EH (cell line): ENCODE measurements at regions not wholly inside any gene's neighbourhood (a gene's known extent, or its start where the extent isn't known, plus 50 kb on each side); places are given as distances from the start of the nearest gene placed in this dataset.

Experiments
- DNase-seq: peaks from one replicate; pipeline ENCODE4 v3.0.0-alpha.2; 2015; ENCODE audit warnings: low read depth

DNA sequence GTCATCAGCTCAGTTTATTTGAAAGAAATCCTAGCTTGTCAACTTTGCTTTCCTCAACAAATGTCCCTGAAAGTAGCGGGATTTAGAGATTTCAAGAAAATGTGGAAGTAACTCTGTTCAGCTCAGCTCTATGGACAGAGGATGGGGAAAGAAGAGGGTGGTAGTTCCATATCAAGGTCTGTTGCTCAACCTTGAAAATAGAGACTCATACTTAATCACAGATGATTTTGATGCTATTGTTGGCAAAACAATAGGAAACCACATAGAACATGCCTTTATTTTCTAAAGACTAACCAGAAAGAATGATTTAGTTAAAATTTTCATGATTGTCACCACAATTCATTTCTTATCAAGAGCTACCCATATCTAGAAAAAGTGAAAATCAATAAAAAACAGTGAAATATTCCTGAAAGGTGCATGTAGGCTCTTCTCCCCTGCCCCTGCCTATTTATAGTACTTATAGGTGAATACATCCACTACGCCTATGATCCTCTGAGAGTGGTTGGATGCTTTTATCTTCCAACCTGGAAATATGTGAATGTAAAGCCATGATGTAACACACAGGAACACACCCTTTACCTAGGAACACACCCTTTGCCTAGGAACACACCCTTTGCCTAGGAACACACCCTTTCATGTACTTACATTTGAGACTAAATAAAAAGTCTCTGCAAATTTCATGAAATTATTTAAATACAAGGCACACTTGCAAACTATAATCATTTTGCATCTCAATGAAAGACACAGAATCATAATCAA is 65.8 kb downstream of the ETAA1 start:
- no peak for DNase-seq

DNA sequence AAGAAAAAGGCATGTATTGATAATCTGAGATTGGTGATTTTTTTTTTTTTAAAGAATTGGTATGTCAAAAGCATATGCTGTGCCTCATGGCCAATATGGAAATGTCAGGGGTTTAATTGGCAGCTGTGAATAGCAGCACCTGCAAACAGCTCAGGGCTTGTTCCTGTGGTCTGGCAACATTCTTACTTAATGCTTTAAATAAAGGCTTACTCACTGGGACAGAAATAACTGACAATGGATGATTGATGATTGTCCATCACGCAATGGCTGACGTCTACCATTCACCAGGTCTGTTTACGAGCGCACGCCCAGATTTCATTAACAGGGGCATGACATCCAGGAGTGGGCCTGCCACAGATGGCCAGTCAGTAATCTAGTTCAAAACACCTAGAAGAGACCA is 66.7 kb downstream of the ETAA1 start:
- no peak for DNase-seq

DNA sequence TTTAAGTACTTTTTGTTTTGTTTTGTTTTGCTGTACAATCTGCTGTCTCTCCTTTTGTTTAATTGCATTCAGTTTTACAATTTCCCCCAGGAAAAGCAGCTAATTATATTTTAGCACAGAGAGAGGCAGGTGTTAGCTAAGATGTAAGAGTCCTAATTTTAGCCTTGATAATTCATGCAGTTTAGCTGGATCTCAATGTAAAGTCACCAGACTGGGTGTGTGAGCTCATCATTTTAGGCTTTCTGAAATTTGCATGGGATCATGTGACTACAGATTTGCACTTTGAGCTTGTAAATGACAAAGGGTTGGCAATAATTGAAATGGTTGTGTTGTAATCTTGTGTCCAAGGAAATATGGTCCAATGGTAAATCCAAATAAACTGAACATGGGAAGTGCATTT is 68.5 kb downstream of the ETAA1 start:
- DNase-seq: no peak

DNA sequence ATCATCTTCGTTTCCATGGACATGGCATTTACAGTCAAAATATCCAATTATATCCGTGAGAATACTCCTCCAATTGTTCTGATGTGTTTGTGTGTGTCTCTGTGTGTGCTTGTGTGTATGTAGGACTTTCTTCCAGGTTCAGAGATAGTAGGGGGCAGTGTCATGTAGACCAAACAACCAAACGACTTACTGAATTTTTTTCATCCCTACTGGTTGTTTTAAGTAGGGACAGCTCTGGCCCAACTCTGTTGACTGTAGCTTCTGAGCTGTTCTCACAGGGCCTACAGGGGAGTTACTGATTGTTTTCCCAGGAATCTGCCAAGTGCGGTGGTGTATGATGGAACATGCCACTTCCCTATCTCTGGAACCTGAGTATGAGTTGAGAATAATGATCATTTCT is 69.6 kb downstream of the ETAA1 start:
- DNase-seq: no peak

DNA sequence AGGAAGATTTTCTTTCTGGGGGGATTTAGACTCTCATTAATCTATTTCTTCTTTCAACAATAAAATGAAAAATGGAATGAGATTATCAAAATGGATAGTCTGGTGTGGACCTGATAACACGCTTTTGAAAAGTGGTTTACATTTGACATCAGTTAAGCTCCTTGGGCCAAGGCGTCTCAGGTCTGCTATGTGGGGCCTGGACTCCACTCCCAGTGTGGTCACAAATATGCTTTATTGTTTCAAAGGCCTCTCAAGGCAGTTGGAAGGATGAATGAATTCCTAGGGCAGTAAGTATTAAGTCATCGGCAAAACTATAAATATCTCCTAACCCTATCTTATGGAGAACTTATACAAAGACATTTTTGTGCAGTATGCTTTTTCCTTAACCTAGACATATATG is 74.5 kb downstream of the ETAA1 start:
- peak; percentile 33 for DNase-seq

DNA sequence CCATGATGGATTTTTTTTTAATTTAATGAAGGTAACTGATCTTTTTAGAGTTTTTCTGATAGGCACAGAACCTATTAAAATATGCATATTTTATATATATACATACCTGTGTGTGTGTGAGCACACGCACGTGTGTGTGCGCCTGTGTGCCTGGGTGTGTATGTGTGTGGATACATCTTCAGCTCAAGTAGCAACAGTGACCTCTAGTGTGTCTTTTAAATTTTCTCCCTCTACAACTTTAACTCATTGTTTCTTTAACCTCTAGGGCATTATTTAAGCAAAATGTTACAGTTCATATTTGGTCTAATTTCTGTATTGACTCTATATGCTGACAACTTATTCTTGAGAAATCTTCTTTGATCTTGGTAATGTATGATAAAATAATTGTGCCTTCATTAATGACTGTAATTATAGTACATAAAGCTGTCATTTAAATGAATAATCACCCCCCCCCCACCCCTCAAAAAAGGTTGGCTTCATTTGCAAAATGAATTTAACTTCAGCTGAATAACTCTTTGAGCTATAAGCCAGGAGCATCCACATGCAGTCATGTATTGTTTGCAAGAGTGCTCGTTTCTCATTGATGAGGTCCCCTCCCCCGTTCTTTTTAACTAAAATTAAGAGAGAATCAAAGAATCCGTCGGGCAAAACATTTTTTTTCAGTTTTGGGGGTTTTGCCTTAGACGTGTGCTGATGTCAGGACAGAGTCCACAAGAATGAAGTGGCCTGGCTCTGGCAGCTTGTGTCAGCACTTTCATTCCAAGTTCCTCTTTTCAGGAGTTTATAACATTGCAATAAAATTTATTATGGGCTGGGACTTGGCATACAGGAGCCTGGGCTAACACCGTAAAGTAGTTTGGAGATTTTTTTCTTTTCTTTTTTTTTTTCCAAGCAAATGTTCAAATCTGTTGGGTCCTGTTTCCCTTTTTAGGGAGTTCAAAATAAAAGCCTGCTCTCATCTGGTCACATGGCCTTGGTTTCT is 80.0 kb downstream of the ETAA1 start:
- peak; percentile 72 for DNase-seq

DNA sequence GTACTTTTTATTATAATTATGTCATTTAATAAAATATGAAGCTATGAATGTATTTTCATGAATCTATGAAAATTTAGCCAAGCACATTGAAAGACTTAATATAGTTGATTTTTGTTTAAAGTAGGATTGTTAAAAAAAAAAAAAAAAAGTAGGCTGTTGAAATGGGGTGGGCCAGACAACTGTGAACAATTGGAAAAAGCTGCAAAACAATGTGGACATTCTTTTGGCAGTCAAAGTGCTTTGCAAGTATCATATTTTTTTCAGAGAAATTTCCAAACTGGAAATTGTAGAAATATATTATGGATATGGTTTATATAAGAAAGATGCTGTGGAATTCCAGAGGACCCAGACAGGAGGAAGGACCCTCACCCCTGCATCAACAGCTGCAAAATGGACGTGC is 82.1 kb downstream of the ETAA1 start:
- DNase-seq: no peak

DNA sequence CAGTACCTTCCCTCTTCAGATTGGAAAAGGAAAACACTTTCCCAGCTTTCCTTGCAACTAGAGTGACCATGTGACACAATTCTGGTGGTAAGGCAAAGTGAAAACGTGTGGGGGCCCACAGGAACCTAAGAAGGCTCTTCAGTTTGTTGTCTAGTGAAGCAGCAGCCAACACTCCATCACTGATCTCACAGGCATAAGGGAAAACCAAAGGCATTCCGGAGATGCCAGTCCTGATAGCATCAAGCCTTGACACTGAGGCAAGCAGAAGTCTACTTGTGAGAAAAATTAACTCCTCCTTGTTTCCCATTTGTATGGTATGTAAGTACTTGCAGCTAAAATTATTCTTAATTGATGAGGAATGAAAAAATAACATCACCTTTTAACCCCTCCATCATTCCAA is 88.3 kb downstream of the ETAA1 start:
- DNase-seq: peak; percentile 97

DNA sequence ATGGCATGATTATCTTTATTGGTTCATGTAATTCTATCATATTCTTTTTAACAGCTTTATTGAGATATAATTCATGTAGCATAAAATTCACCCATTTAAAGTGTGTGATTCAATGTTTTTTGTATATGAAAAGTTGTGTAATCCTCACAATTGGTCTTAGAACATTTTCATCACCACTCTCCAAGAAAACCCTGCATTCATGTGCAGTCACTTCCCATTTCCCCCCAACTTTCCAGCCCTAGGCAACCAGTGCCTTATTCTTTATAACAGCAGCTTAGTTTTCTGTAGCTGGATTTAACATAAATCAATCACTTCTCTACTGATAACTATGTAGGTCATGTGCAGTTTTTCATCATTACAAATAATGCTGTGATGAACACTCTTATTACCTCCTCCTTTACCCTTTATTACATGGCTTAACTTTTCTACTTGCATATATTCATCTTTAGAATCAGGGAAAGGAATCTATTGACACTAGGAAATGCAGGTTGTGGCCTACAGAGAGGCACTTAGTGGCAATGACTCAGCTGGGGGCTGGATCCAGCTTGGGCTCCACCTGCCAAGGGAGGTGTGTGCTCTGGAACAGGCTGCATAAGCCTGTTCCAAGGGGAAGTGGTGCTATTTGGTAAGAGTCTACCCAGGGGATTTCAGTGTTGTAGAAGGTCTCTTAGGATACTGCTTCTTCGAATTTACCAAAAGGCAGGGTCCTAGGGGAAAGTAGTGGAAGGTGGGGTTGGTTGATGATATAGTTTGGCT is 89.1 kb downstream of the ETAA1 start:
- peak; percentile 44 for DNase-seq

DNA sequence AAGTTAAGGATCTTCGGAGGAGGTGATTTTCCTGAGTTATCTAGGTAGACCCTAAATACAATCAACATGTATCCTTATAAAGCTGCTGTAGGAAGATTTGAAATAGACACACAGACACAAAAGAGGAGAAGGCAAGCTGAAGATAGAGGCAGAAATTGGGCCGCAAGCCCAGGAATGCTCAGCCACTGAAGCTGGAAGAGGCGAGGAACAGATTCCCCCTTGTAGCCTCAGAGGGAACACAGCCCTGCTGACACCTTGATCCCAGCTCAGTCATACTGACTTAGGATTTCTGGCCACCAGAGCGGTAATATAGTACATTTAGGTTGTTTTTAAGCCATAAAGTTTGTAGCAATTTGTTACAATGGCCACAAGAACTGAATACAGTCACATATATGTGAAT is 90.9 kb downstream of the ETAA1 start:
- DNase-seq: no peak

DNA sequence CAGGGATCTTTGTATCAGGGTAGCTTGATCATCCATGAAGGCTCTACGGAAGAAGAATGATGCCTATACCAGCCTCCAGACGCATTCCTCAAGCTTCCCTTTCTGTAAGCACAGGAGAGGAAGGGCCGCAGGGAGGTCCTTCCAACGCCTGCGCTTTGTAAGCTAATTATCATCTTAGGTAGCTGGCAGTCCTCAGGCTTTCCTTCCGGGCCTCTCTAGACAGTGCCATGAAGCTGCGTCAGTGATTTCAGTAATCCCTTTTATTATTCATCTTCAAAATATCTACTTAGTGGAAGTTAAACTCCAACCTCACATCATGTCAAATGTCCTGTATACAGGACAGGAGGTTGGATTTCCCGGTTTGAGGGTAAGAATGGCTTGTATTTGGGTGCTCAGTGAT is 92.3 kb downstream of the ETAA1 start:
- DNase-seq: no peak

DNA sequence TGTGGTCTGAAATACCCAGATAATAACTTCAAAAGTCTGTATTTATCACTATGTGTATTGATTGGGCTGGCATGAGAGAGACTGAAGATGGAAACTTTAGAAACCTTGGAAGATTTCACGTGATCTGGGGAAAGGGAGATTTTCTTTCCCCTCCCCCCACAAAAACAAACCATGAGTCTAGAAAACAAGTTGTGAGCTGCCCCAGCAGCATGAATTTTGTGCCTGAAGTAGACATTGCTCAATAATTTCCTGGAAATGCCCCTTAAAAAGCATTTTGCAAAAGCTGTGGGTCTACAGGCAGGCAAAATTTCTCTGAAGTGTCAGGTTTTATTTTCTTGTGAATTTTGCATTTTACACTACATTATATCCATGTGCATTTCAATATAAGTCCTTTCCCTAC is 101.8 kb downstream of the ETAA1 start:
- no peak for DNase-seq

DNA sequence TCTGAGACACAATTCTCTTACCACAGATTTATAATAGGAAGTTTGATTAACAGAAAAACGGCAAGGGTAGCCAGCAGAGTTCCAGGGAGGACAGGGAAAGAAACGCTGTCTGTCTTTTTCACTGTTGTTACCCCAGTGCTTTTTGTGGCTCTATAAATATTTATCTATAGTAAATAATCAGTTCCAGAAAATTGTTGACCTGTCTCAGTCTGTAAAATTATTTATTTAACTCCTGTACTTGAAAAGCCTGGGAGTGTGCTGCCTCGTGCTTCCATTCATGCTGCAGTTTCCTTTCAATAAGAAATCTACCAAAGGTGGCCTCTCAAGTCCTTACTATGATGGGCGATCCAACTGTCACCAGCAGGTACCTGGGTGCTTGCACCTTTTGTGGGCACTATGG is 102.9 kb downstream of the ETAA1 start:
- no peak for DNase-seq

DNA sequence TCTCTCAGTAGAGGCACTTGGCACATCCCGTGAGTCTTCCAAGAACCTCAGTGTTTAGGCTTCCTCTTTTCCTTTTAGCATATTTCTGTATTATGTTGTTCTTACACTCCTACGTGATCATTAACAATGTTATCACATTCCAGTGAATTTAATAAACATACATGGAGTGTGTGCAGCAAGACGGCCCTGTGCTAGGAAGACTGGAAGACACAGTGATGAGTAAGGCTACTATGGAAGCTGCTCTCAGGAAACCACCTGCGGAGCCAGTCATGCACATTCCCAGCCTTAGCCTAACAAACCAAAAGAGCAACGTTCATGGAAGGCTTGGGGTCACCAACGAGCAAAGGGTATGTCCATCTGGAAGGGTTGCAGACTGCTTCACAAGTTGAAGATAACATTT is 103.4 kb downstream of the ETAA1 start:
- no peak for DNase-seq

DNA sequence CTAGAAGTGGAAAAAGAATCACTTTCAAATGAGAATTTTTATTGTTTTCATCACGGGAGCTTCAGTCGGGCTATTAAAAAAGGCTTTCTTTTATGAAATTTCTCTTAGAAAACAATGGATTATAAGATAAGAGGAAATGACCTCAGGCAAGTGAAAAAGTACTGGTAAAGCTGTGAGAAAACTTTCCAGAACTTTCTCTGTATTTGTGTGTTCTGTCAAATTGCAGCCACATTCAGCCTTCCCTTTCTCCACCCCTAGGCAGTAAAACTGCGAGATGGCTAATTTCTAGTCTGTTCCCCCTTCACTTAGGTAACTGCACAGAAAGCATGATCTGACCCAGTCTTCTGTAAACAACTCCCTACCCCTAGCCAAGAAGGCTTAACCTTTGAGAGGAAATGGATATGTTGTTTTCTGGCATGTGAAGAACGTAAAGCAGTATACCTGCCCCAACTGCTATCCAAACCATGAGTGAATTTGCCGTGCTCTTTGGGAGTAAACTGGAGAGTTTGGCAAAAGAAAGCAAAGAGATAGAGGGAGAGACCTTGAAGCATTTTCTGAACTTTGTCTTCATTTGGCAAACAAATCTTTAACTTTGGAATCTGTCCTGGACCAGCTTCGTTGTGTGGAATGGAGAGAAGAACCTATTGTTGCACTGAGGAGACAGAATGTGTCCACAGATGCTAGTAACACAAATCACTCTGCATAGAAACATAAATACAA is 105.4 kb downstream of the ETAA1 start:
- peak; percentile 41 for DNase-seq

DNA sequence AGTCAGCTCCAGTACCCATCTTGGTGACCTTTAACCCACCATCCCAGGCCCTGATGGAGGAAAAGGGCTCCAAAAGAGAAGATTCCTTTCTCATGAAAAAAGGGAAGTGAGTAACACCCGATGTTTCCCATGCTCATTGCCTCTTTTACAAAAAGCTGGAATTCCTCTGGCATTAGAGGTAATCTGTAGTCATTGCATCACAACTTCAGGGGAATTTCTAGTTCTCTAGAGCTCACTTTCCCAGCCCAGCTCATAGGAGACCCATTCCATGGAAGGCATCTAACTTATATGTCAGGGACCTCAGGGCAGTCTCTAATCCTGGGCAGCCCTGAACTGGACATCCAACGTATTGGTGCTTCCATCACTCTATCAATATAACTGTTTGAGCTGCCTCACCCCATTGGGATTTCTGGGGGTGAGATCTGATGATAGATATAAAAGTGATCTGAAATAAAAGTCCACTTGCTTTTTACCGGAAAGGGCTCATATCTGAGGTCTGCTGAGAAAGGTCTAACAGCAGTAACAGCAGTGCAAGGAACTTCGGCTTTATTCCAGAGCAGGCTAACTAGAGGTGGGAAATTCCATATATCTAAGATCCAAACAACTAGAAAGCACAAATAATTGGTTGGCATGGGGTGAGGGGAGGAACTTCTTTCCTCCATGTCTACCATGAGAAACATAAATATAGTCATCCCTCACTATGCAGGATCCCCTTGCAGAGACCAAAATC is 106.1 kb downstream of the ETAA1 start:
- DNase-seq: peak; percentile 99

DNA sequence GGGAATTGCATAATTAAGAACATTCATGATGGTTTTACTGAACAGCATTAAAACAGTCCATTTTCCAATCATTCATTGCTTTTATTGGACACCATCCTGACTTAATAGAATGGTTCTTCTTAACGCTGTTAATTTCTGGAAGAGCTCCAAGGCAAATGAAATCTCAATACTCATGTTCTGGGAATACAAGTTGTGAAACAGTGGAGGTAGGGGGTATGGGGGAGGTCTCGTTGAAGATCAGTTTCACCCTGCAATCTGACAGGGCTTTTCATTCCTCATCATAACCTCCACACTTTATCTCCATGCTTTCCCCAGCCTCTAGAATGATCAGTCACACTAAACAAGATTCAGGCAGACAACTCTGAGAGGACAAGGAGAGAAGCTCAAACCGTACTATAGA is 113.6 kb downstream of the ETAA1 start:
- DNase-seq: peak; percentile 77

DNA sequence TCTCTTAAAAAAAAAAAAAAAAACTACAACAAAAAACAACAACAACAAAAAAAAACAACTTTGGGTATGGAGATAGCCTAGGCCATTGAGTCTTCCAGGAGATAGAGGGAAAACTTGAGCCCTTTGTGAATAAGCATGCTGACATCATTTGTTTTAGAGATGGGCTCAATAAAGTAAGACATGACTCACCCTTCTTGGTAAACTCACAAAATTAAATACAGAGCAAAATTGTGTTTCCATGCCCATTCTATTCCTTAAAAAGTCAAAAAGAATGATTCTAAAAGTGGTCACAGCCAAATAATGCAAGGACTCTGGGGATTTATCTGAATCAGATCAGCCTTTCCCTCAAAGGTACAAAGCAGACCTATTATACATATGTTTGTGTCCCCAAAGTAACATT is 117.4 kb downstream of the ETAA1 start:
- peak; percentile 85 for DNase-seq

DNA sequence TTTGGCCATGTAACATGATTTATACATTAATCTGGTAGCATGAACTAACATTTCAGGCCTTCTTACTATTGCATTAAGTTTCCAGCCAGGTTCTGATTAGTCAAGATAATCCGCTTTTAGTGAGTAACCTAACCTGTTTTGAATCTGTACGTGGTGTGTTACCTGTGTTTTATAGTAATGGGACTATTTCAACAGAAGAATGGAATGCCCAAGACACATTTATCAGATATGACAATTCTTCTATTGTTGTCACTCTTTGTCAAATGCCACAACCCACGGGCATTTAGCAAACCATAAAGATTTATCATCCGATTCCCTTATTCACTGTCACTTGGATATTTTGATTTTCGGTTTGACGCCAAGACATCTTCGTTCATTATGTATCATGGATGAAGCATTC is 117.9 kb downstream of the ETAA1 start:
- no peak for DNase-seq

DNA sequence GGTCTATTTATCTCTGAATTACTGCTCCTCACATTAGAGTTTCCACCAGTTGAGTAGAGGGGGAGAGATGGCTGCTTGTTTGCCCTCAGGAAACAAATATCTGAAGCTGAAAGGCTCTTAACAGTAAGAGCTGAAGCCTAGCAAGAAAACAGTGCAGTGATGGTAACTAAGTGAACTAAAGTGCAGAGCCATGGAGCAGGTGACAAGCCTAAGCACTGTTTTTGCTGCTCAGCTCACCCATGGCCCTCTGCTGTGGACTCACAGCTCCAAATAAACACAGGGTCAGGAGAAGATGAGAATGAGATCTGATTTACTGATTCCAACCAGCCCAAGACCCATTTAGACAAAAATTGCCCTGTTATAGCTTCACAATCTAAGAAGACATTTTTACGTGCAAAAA is 118.4 kb downstream of the ETAA1 start:
- no peak for DNase-seq

DNA sequence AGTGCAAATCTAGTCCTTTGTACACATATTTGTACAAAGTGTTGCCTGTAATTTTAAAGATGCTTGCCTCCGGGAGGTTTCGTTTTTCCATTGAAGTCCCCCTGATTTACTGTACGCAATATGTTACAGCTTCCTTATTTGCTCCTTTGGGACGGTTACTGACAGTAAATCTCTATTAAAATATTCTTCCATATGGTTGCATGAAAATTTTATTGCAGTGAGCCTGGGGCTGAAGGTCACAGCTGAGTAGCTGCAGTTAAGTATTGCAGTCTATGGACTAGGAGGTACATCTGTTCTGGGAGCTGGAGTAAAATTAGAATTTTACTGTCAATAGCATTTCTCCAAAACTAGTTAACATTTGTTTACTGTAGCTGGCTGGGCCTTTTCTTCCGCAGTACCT is 119.2 kb downstream of the ETAA1 start:
- DNase-seq: no peak
